Activated CD8-positive, alpha-beta T cell treated with anti-CD3 and anti-CD28 coated beads, Interleukin-2, amount 10 ng/mL, durations not matched to agents 7 days and 5 days (primary cell): ENCODE measurements at regions not wholly inside any gene's neighbourhood (a gene's known extent, or its start where the extent isn't known, plus 50 kb on each side); places are given as distances from the start of the nearest gene placed in this dataset.
"Not testable (repeated sequence)": the region's sequence is repeated elsewhere in the genome, so short reads cannot be mapped to it uniquely, and the experiment has no call there.

ENCODE experiments used
- ATAC-seq: fragments of 150-1000 bp; cut with Tn5 transposase; one replicate; pipeline ENCODE4 v1.10.0; 2021; ENCODE audit warnings: moderate library complexity
- CTCF ChIA-PET: fragments of 350-600 bp; sonication (Branson Sonifier 250); formaldehyde crosslinking; loops from one replicate; lab custom pipeline; 2021; ENCODE audit warnings: antibody characterized with exemption; lab: Charles Lee
- POLR2A ChIA-PET: fragments of 350-600 bp; sonication (Branson Sonifier 250); formaldehyde crosslinking; loops from one replicate; lab custom pipeline; 2021; ENCODE audit warnings: antibody characterized with exemption; lab: Charles Lee
- DNase-seq: peaks from one replicate; pipeline ENCODE4 v3.0.0-alpha.2; 2020
- H3K27ac Mint-ChIP-seq: one replicate; pipeline ENCODE4 v1.8.0; 2021; ENCODE audit warnings: mild to moderate bottlenecking, mixed read lengths
- H3K27me3 Mint-ChIP-seq: one replicate; pipeline ENCODE4 v1.8.0; 2021; ENCODE audit warnings: low read depth, mixed read lengths
- H3K36me3 Mint-ChIP-seq: one replicate; pipeline ENCODE4 v1.8.0; 2021; ENCODE audit warnings: low read depth, mixed read lengths
- H3K4me1 Mint-ChIP-seq: one replicate; pipeline ENCODE4 v1.8.0; 2021; ENCODE audit warnings: low read depth, mixed read lengths
- H3K4me3 Mint-ChIP-seq: one replicate; pipeline ENCODE4 v1.8.0; 2021; ENCODE audit warnings: mild to moderate bottlenecking, mixed read lengths
- H3K9me3 Mint-ChIP-seq: one replicate; pipeline ENCODE4 v1.8.0; 2022; ENCODE audit warnings: mixed read lengths; ENCODE audit not compliant: insufficient read depth

DNA sequence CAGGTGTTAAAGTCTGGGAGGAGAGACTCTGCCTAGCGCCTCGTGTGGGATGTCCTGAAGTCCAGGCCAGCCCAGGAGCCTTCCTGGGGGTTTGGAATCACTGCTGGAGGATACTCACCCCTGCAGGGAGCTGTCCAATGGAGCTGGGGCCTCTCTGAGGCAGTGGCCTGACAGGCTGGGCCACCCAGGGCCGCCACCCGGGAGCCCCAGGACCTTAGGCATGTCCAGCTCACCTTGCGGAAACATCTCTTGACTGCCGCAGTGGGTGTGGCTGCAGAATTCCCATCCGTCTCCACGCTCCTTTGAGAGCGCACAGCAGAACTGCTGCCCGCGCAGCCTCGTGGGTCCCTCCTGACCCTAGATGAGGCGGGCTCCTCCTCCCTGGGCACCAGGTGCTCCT is 214.0 kb upstream of the SGCG start:
- ATAC-seq, H3K27me3 Mint-ChIP-seq, H3K27ac Mint-ChIP-seq, POLR2A ChIA-PET, H3K4me3 Mint-ChIP-seq, H3K9me3 Mint-ChIP-seq, DNase-seq, H3K36me3 Mint-ChIP-seq, CTCF ChIA-PET, H3K4me1 Mint-ChIP-seq: not testable (repeated sequence)

GRCh38 chr13:22967669-22968068 is 213.1 kb upstream of the SGCG start:
- Mint-ChIP-seq H3K27ac (no peak overlapping the region), H3K27me3 (no peaks in the 10 kb centered on the region), H3K4me1 (no peaks in the 10 kb centered on the region), H3K36me3 (no peaks in the 10 kb centered on the region), H3K9me3 (no peaks in the 10 kb centered on the region), H3K4me3 (no peak overlapping the region)
- DNase-seq: no peak
- ChIA-PET POLR2A (no interaction called here), CTCF (no interaction called here)
- ATAC-seq: no peak

- no peaks in the 10 kb centered on the region for H3K27me3 Mint-ChIP-seq
- H3K9me3 Mint-ChIP-seq: no peaks in the 10 kb centered on the region
- H3K4me3 Mint-ChIP-seq: no peak overlapping the region
- H3K36me3 Mint-ChIP-seq: no peaks in the 10 kb centered on the region
- ATAC-seq (no peak), DNase-seq (no peak)
- no peaks in the 10 kb centered on the region for H3K4me1 Mint-ChIP-seq
- ChIA-PET CTCF (no interaction called here), POLR2A (no interaction called here)
- H3K27ac Mint-ChIP-seq: no peak overlapping the region
Measured at GRCh38 chr13:22979952-22980351, 200.8 kb upstream of the SGCG start.

GRCh38 chr13:22980936-22981335 is 199.8 kb upstream of the SGCG start:
- ChIA-PET POLR2A (no interaction called here), CTCF (no interaction called here)
- ATAC-seq: no peak
- H3K4me1 Mint-ChIP-seq: no peaks in the 10 kb centered on the region
- DNase-seq: no peak
- H3K27ac Mint-ChIP-seq: no peak overlapping the region
- H3K9me3 Mint-ChIP-seq: no peaks in the 10 kb centered on the region
- H3K36me3 Mint-ChIP-seq: no peaks in the 10 kb centered on the region
- no peak overlapping the region for H3K4me3 Mint-ChIP-seq
- no peaks in the 10 kb centered on the region for H3K27me3 Mint-ChIP-seq

DNA sequence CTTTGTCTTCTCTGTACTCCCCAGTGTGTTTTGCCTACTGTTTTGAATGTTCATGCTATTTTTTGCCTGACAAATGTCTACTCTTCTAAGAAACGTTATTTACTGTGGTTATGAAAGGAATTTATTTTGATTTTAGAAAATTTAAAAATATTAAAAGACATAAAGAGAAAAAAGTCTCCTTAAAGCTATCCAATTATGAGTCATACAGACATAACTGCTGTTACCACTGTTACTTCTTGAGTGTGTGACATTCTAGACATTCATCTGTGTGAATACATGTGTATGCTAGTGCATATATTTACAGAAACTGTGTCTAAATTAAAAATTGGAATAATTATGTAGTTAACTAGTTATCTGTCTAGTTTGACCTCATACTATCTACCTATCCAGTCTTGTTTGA is 187.6 kb upstream of the SGCG start:
- DNase-seq (no peak), ATAC-seq (no peak)
- Mint-ChIP-seq H3K27ac (no peak overlapping the region), H3K27me3 (no peaks in the 10 kb centered on the region), H3K4me3 (no peak overlapping the region), H3K9me3 (peaks cover 3% of the 10 kb centered on the region), H3K4me1 (no peaks in the 10 kb centered on the region), H3K36me3 (no peaks in the 10 kb centered on the region)
- ChIA-PET POLR2A (no interaction called here), CTCF (no interaction called here)

DNA sequence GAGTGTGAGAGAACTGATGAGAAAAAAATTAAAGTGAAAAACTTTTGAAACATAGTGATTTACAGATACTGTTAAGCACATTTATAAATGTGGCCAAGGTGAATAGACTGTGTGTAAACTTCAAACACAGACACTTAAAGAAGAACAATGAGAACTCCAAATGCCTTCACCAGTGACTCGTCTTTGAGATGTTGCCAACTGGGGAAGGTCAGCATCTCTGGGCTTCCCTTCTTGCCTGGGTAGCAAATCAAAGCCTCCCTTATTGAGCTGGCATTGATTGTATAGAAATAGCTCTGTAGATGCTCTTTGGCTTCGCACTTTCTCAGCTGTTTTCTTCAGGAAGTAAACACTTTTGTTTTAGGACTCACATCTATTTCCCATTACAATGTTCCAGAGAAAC is 177.3 kb upstream of the SGCG start:
- no peak overlapping the region for H3K4me3 Mint-ChIP-seq
- CTCF ChIA-PET: no interaction called here
- ATAC-seq (no peak), DNase-seq (no peak)
- POLR2A ChIA-PET: no interaction called here
- no peak overlapping the region for H3K27ac Mint-ChIP-seq
- H3K36me3 Mint-ChIP-seq: no peaks in the 10 kb centered on the region
- peaks cover 9% of the 10 kb centered on the region for H3K9me3 Mint-ChIP-seq
- H3K4me1 Mint-ChIP-seq: no peaks in the 10 kb centered on the region
- H3K27me3 Mint-ChIP-seq: no peaks in the 10 kb centered on the region

DNA sequence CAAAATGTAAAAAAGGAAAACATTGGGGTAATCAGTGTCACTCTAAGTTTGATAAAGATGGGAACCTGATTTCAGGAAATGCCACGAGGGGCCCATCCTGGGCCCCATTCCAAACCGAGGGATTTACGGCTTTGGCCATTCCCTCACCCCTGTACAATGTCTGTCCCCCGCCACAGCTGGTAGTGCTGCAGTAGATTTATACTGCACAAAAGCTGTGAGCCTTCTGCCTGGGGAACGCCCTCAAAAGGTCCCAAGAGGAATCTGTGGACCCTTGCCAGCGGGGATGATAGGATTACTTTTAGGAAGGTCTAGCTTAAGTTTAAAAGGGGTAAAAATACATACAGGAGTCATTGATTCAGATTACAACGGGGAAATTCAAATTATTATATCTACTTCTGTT is 173.4 kb upstream of the SGCG start:
- Mint-ChIP-seq H3K9me3 (peaks cover 4% of the 10 kb centered on the region), H3K4me1 (no peaks in the 10 kb centered on the region), H3K36me3 (no peaks in the 10 kb centered on the region), H3K4me3 (no peak overlapping the region), H3K27ac (no peak overlapping the region), H3K27me3 (no peaks in the 10 kb centered on the region)
- CTCF ChIA-PET: no interaction called here
- ATAC-seq: no peak
- DNase-seq: no peak
- POLR2A ChIA-PET: no interaction called here

DNA sequence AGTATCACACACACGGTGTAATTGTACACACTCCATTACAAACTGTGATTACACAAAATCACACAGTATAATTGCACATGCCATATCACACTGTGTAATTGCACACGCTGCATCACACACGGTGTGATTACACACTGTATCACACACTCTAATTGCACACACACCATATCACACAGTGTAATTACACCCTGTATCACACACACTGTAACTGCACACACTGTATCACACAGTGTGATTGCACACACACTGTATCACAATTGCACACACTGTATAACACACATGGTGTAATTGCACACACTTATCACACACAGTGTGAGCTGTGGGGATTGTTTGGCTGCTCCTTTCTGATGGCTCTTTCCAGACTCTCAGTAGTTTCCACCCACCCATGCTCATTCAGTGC is 162.6 kb upstream of the SGCG start:
- ATAC-seq (no peak), DNase-seq (no peak)
- ChIA-PET POLR2A (no interaction called here), CTCF (no interaction called here)
- no peaks in the 10 kb centered on the region for H3K9me3 Mint-ChIP-seq
- H3K4me3 Mint-ChIP-seq: no peak overlapping the region
- no peak overlapping the region for H3K27ac Mint-ChIP-seq
- H3K27me3 Mint-ChIP-seq: no peaks in the 10 kb centered on the region
- no peaks in the 10 kb centered on the region for H3K4me1 Mint-ChIP-seq
- H3K36me3 Mint-ChIP-seq: no peaks in the 10 kb centered on the region

DNA sequence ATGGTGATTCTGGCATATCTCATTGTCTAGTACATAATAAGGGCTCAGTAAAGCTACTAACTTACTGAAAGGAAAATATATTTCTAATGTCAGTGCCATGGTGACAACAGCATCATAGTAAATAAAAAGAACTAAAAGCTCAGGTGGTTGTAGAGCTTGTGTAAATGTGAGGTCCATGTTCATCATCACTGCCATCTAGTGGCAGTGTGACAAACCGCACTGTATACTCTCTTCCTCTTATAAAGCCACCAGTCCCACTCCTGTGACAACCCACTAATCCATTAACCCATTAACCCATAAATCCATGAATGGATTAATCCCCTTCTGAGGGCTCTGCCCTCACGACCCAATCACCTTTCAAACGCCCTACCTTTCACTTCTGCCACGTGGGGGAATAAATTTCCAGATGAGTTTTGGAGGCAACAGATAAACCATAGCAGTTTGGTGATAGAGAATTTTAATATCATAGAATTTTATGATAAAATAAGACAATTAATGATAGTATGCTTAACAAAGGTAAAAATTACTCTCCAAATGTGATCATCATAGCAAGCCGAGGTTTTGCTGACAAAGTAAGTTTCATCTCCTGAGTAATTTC is 160.4 kb upstream of the SGCG start:
- DNase-seq: peak; percentile 52
- Mint-ChIP-seq H3K4me1 (no peaks in the 10 kb centered on the region), H3K27me3 (no peaks in the 10 kb centered on the region), H3K9me3 (no peaks in the 10 kb centered on the region), H3K27ac (no peak overlapping the region), H3K4me3 (no peak overlapping the region), H3K36me3 (no peaks in the 10 kb centered on the region)
- CTCF ChIA-PET: interaction anchor here (0.5 to 1.0 kb wide), 5 partner anchors 13 to 1382 kb away, joined by 3 to 4 read pairs (median 3); no protein-coding TSS in a partner anchor
- peak; percentile 76 for ATAC-seq
- POLR2A ChIA-PET: no interaction called here

DNA sequence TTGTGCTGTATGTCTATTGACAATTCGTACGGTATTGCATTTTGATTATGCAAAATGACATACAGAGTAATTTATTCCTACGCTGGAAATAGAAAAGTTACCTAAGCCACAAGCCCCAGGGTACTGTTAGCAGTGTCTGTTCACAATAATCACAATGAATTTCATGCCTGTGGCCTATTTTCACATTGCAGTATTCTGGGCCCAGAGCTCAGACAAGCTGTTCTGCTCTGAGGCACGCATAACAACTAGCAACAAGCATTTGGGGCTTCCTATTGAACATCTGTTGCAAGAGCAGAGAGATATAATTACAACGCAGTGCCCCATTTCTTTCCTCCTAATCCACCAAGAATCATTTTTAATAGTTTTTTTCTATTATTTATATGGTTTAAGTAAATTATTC is 158.9 kb upstream of the SGCG start:
- ATAC-seq: no peak
- no peaks in the 10 kb centered on the region for H3K9me3 Mint-ChIP-seq
- no peak overlapping the region for H3K4me3 Mint-ChIP-seq

DNA sequence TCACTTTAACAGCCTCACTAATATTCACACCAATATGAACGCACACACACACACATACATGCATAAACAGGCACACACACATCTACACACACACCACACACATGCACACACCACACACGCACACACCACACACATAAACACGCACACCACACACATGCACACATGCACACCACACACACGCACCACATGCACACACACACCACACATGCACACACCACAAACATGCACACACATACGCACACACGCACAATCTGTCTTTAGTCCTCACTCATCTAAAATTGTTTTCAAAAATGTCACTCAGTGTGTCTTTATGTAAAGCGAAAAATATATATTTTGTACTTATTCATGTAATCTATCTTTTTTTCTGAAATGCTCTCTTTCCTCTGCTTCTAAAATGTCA is 158.1 kb upstream of the SGCG start:
- H3K27ac Mint-ChIP-seq: no peak overlapping the region
- H3K36me3 Mint-ChIP-seq: no peaks in the 10 kb centered on the region
- CTCF ChIA-PET: no interaction called here
- H3K4me3 Mint-ChIP-seq: no peak overlapping the region
- ATAC-seq: no peak
- no peaks in the 10 kb centered on the region for H3K9me3 Mint-ChIP-seq
- POLR2A ChIA-PET: no interaction called here
- DNase-seq: no peak
- peaks cover 2% of the 10 kb centered on the region for H3K4me1 Mint-ChIP-seq
- no peaks in the 10 kb centered on the region for H3K27me3 Mint-ChIP-seq

More for the DNA sequence above, 158.9 kb upstream of the SGCG start:
- ChIA-PET POLR2A (no interaction called here), CTCF (no interaction called here)
- Mint-ChIP-seq H3K27ac (no peak overlapping the region), H3K4me1 (peaks cover 2% of the 10 kb centered on the region), H3K36me3 (no peaks in the 10 kb centered on the region), H3K27me3 (no peaks in the 10 kb centered on the region)
- DNase-seq: no peak

- Mint-ChIP-seq H3K9me3 (no peaks in the 10 kb centered on the region), H3K4me1 (peaks cover 2% of the 10 kb centered on the region), H3K27me3 (no peaks in the 10 kb centered on the region), H3K36me3 (no peaks in the 10 kb centered on the region), H3K27ac (no peak overlapping the region), H3K4me3 (no peak overlapping the region)
- ChIA-PET POLR2A (no interaction called here), CTCF (no interaction called here)
- no peak for DNase-seq
- ATAC-seq: no peak
Measured at GRCh38 chr13:23025864-23026608, 154.7 kb upstream of the SGCG start.
